ENCODE measurements at regions not wholly inside any gene's neighbourhood (a gene's known extent, or its start where the extent isn't known, plus 50 kb on each side); places are given as distances from the start of the nearest gene placed in this dataset.

- no peak for TF ChIP-seq CTCF (IDR thresholded peaks at IDR 0.05; ENCODE audit: control insufficient read depth, insufficient read depth, low read depth, low read length, missing control alignments)
- H3K4me3 ChIP-seq (ENCODE audit: control insufficient read depth, low read depth, low read length), result no peak overlapping the region
Measured at GRCh38 chr11:134662629-134663360, 250.8 kb upstream of the B3GAT1 start.

GRCh38 chr11:134661660-134662059, 249.6 kb upstream of the B3GAT1 start:
- H3K4me3 ChIP-seq (ENCODE audit: control insufficient read depth, low read depth, low read length), result no peak overlapping the region
- no peak for TF ChIP-seq CTCF (IDR thresholded peaks at IDR 0.05; ENCODE audit: control insufficient read depth, insufficient read depth, low read depth, low read length, missing control alignments)
- DNase-seq (ENCODE audit: low read depth), result no peak

More at GRCh38 chr11:134662629-134663360, 250.8 kb upstream of the B3GAT1 start:
- no peak for DNase-seq (ENCODE audit: low read depth)

- DNase-seq (ENCODE audit: low read depth), result no peak
- no peak overlapping the region for H3K4me3 ChIP-seq (ENCODE audit: control insufficient read depth, low read depth, low read length)
- TF ChIP-seq CTCF (IDR thresholded peaks at IDR 0.05; ENCODE audit: control insufficient read depth, insufficient read depth, low read depth, low read length, missing control alignments), result no peak
Measured at GRCh38 chr11:134660416-134660815, 248.4 kb upstream of the B3GAT1 start.

- DNase-seq (ENCODE audit: low read depth), result no peak
- H3K4me3 ChIP-seq (ENCODE audit: control insufficient read depth, low read depth, low read length), result no peak overlapping the region
- no peak for TF ChIP-seq CTCF (IDR thresholded peaks at IDR 0.05; ENCODE audit: control insufficient read depth, insufficient read depth, low read depth, low read length, missing control alignments)
Measured at GRCh38 chr11:134659882-134660281, 247.8 kb upstream of the B3GAT1 start.

- H3K4me3 ChIP-seq (ENCODE audit: control insufficient read depth, low read depth, low read length), result no peak overlapping the region
- TF ChIP-seq CTCF (IDR thresholded peaks at IDR 0.05; ENCODE audit: control insufficient read depth, insufficient read depth, low read depth, low read length, missing control alignments), result no peak
- DNase-seq (ENCODE audit: low read depth), result no peak
Measured at GRCh38 chr11:134658481-134659225, 246.6 kb upstream of the B3GAT1 start.

GRCh38 chr11:134657631-134658030, 245.6 kb upstream of the B3GAT1 start:
- no peak for TF ChIP-seq CTCF (IDR thresholded peaks at IDR 0.05; ENCODE audit: control insufficient read depth, insufficient read depth, low read depth, low read length, missing control alignments)
- no peak for DNase-seq (ENCODE audit: low read depth)
- no peak overlapping the region for H3K4me3 ChIP-seq (ENCODE audit: control insufficient read depth, low read depth, low read length)

All from AG09309 (cell line).